NAMALWA (cell line): ENCODE measurements at regions not wholly inside any gene's neighbourhood (a gene's known extent, or its start where the extent isn't known, plus 50 kb on each side); places are given as distances from the start of the nearest gene placed in this dataset.
"Not testable (repeated sequence)": the region's sequence is repeated elsewhere in the genome, so short reads cannot be mapped to it uniquely, and the experiment has no call there.

ENCODE experiments used
- DNase-seq: peaks from one replicate; pipeline ENCODE4 v3.0.0-alpha.2; 2015; ENCODE audit warnings: low spot score

GRCh38 chr13:64538711-64539110 is 2691.4 kb downstream of the PCDH9 start:
- DNase-seq: no peak

DNA sequence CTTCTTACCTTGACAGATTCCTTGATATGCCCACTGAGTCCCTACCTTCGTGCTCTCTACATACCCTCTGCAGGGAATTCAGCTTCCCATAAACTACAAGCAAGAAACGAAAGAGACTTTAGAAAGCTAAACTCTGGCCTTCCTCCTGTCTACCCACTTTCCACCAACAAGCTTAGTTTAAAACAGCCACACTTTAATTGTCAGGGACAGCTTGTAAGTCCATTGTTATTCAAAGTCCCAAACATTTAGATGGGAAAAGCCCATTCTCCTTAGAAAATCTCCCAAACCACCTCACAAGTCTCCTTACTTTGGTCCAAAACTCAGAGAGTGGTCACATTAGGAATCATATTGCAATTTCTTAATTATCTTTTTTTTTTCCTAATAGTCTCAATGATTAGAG is 2695.8 kb downstream of the PCDH9 start:
- no peak for DNase-seq

DNA sequence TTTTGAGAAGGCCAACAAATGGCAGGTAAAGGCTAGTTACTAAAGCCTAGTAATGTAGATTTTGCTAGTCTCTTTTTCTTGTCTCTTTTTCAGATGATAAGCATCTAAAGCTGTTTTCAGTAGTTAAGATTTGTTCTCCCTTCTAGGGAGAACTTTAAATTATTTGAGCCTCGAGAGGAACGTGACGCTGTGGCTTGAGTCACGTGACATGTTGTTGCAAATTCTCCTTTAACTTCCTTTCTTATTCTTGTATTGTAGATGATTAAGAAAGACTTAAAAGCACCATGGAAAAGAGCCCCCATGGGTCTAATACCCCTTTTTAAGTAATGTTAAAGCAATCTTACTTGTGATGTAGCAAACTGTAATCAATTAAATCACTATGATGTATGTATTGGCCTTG is 2698.7 kb downstream of the PCDH9 start:
- DNase-seq: no peak

GRCh38 chr13:64529874-64530485 is 2700.2 kb downstream of the PCDH9 start:
- DNase-seq: peak; percentile 62

DNA sequence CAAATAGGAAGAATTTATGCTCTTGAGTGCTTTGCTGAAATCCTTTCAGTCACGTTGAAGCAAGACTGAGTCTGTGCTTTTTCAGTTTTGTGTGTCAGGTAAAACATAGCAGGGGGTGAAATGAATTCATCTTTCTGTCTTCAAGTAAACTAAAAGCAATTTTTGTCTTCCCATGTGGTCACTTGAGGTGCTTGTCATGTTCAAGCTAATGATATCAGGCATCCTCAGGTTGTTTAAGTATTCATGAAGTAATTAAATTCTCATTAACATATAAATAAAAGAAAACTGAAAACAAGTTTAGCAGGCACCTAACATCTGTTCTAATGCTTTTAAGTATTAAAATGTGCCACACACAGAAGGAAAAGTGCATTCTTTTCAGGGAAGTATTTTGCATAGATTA is 2701.3 kb downstream of the PCDH9 start:
- no peak for DNase-seq

DNA sequence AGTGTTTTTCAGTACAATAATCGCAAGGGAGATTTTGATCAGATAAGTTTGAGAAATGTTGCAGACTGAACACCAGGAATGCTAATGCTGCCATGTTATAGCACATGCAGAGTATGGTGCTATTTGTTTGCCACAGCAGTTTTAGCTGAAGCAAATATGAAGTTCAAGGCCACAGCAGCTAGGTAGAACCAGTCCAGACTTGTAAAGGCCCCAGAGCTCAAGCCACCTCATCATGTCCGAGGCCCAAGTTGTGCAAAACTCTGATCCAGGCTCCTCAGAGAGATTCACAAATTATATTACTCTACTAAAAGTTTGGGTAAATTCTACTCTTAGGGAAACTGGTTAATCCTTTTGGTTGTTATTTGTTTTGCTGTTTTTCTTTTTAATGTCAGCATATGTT is 2702.6 kb downstream of the PCDH9 start:
- no peak for DNase-seq

DNA sequence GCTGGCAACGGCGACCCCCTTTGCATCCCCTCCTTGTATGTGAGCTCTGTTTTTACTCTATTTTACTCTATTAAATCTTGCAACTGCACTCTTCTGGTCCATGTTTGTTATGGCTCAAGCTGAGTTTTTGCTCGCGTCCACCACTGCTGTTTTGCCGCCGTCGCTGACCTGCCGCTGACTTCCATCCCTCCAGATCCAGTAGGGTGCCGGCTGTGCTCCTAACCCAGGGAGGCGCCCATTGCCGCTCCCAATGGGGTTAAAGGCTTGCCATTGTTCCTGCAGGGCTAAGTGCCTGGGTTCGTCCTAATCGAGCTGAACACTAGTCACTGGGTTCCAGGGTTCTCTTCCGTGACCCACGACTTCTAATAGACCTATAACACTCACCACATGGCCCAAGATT is 2704.4 kb downstream of the PCDH9 start:
- DNase-seq: no peak

DNA sequence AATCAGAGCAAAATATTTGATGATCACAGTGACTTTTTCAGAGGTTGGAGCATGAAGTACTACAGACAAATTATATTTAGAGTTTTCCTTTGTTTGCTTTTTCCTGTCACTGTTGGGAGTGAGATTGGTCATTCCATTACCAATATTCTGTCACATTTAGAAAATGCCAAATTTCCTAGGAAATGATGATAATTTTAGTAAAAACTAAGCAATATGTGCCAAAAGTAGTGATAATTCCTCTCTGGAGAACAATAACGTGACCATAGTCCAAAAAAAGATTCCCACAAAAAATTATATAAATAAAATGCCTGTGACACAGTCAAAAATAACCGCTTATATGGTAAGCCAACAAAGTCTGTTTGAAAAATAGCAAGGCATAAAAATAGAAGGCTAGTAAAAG is 2719.4 kb downstream of the PCDH9 start:
- DNase-seq: no peak

- no peak for DNase-seq
Measured at GRCh38 chr13:64506246-64506645, 2723.9 kb downstream of the PCDH9 start.

- DNase-seq: no peak
Measured at GRCh38 chr13:64505336-64505910, 2724.7 kb downstream of the PCDH9 start.

DNA sequence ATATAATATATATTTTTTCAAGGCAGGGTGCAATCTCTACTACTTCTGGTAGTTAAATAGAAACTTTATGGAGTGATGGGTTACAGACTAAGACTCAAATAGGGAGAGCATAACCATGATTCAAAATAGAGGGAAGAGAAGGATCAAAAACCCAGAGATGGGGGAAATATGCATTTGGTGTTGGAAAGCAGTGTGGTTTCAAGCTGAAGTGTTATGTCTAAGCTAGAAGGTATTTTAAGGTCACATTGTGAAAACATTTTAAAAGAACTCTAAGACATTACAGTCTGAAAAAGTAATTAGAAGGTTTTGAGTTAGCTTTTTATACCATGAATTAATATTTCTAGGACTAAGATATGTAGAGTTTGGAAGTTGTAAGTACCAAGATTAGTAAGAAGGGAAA is 2741.4 kb downstream of the PCDH9 start:
- no peak for DNase-seq

- DNase-seq: no peak
Measured at GRCh38 chr13:64482373-64482772, 2747.8 kb downstream of the PCDH9 start.

DNA sequence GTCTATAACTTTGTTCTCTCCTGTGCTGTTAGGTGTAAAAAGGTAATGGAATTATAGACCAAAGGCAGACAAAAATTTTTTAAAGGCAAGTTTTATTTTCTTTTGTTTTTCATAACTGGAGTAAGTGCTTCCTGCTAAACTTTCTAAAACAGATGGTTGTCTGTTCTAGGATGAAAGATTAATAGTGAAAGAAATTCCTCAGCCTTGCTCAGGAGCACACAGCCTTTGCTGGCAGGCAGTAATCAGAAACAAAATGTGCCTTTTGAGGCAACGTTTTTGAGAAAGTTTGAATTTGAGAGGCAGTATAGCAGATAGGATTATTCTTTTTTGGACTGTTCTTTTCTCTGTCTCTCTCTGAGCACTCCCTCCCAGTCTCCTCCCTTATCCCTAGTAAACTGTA is 2749.5 kb downstream of the PCDH9 start:
- no peak for DNase-seq

GRCh38 chr13:64480211-64480610 is 2749.9 kb downstream of the PCDH9 start:
- DNase-seq: no peak

DNA sequence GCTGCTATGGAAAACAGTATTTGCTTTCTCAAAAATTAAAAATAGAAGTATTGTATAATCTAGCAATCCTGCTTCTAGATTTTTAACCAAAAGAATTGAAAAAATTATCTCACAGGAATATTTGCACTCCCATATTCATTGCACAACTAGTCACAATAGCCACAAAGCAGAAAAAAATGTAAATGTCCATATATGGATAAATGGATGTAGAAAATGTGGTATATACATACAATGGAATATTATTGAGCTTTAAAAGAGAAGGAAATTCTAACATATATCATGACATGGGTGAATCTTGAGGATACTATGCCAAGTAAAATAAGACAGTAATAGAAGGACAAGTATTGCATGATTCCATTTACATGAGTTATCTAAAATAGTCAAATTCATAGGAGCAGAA is 2753.0 kb downstream of the PCDH9 start:
- DNase-seq: no peak

DNA sequence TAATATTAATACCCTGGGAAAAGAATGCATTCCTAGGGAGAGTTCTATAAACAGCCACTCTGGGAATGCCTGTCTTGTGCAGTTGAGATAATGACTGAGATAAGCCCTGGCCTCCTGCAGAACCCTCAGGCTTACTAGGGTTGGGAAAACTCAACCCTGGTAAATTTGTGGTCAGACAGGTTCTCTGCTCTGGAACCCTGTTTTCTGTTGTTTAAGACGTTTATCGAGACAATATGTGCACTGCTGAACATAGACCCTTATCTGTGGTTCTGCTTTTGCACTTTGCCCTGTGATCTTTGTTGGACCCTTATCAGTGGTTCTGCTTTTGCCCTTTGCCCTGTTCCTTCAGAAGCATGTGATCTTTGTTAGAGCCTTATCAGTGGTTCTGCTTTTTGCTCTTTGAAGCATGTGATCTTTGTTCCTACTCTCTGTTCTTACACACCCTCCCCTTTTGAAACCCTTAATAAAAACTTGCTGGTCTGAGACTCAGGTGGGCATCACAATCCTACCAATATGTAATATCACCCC is 2754.0 kb downstream of the PCDH9 start:
- DNase-seq: not testable (repeated sequence)

DNA sequence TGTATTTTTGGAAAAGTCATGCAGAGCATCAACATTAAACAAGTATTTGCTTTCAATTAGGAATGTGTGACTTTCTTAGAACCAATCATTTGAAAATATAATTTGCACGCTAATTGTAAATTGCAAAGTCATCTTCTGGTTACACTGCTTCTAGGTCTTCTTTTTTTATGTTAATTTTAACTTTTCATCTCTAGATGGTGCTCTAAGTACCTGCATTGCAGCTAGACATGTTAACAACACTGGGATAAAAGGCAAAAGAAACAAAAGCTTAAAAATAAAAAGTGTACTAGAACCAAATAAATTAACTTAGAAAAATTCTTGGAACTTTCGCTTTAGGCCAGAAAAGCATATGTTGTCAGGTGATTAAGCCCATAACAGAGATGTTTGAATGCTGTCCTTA is 2758.2 kb downstream of the PCDH9 start:
- DNase-seq: peak; percentile 40

DNA sequence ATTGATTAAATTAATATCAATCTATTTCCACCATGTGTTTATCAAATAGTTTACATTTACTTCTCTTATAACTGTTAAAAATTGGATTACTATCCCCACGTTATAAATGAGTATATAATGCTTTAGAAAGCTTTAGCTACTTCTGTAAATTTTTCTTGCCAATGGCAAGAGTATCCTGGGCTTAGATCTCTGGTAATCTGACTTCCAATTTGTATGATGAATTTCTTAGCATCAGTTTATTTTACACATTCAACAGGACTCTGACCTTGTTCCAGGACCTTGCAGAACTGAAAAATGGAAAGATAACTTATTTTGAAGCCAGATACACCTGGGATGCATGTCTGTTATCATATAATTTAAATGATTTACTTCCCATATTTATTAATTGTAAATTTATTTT is 2759.4 kb downstream of the PCDH9 start:
- no peak for DNase-seq

DNA sequence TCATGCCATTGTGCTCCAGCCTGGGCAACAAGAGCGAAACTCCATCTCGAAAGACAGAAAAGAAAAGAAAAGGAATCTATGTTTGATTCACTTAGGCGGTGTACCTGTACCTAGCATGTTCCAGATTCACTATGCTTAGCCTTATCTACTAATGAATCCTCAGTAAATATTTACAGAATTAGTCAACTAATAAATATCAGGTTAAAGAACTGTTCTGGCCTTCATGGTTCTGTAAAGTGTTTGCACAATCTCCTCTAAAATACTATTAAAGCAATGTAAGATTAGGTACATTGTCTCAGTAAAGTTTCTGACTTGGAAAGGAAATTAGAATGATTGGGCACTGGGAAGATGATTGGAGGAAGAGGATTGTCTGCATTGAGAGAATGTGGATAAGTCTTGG is 2770.4 kb downstream of the PCDH9 start:
- no peak for DNase-seq

DNA sequence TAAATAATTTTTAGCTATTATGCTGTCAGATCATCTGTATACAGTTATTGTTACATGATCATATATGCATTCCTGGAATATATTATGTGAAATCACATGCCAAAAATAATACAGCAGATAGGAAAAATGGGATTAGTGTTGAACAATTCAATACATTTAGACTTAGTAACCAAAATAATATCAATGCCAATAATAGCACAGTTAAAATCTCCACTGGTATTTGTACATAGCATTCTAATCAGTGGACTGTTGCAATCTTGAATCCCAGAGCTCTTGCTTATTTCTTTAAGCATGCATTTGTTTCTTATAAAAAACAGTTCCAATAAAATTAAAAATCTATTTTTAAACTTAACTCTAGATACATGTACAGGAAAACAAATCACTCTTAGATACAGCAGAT is 2772.2 kb downstream of the PCDH9 start:
- DNase-seq: no peak

GRCh38 chr13:64455124-64455523 is 2775.0 kb downstream of the PCDH9 start:
- no peak for DNase-seq

DNA sequence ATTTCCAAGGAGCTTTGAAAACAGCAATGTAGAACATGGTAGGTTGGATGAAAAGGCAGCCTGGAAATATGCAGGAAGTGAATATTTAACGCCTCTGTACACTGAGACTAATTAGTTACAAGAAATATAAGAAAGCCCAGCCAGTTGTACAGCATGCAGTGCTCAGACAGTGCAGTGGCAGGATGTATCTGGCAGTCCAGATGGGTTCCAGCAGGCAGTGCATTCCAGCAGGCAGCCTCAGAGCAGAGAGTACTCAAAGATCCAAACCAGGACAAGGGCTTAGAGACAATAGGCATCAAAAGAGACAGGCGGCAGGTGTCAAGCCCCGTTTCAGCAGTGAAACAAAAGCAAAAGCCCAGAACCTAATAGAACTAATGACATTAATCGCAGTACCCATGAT is 2776.3 kb downstream of the PCDH9 start:
- no peak for DNase-seq

- DNase-seq: peak; percentile 43
Measured at GRCh38 chr13:64446372-64446771, 2783.8 kb downstream of the PCDH9 start.

GRCh38 chr13:64441740-64442139 is 2788.4 kb downstream of the PCDH9 start:
- DNase-seq: no peak
